HG03025 (cell line): ENCODE measurements at regions not wholly inside any gene's neighbourhood (a gene's known extent, or its start where the extent isn't known, plus 50 kb on each side); places are given as distances from the start of the nearest gene placed in this dataset.

Experiments
- ATAC-seq: cut with Tn5 transposase; IDR thresholded peaks from one replicate; pipeline ENCODE4 v1.9.1; 2021; ENCODE audit warnings: mild to moderate bottlenecking, moderate library complexity; ENCODE audit not compliant: unreplicated experiment, low FRiP score

GRCh38 chr12:4857472-4858291 is 52.0 kb upstream of the KCNA1 start:
- ATAC-seq = no peak

- ATAC-seq = no peak
Measured at GRCh38 chr12:4858386-4858785, 51.3 kb upstream of the KCNA1 start.

DNA sequence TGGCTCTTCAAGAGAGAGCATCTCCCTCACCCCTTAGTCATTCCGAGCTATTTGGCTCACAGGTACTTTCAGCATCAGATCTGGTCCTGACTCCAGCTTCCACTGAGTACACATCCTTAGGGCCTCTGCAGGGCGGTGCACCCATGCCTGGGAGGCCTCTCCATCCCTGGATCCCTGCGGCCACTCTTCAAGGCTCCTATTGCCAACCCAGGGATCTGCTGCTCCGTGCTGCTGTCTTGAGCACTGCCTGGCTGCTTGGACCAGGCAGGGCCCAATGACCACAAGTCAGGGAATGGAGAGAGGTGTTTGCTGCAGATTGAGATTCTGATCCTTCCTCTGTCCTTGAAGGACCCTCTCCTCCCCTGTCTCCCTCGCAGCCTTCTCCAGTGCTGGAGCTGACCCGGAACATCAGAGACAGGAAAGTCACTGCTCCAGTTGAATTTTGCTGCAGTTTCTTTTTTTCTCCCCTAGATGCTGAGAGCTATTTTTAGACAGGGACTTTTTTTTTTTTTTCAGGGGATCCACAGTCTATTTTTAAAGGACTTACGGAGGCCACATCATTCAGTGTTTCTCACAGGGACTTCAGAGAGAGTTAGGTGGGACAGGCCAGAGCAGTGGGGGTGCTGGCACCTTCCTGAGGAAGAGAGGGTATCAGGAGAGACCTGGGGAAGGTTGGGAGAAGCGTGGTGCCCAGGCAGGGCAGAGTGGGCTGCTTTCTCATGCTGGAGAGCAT is 50.1 kb upstream of the KCNA1 start:
- ATAC-seq = no peak
